HAP-1 (cell line): ENCODE measurements at regions not wholly inside any gene's neighbourhood (a gene's known extent, or its start where the extent isn't known, plus 50 kb on each side); places are given as distances from the start of the nearest gene placed in this dataset.

ENCODE experiments used
- DNase-seq, 2 experiments: peaks; one replicate each; pipeline ENCODE4 v3.0.0-alpha.2; 2016 to 2020; ENCODE audit warnings: low spot score in 2 of 2
- H3K27me3 ChIP-seq: fragments of 250-450 bp; sonication (Bioruptor Pico); 2 replicates; pipeline ENCODE4 v1.5.1; 2020; ENCODE audit warnings: low read depth, mild to moderate bottlenecking, moderate library complexity
- H3K36me3 ChIP-seq: fragments of 250-450 bp; sonication (Bioruptor Pico); replicated peaks from 2 replicates; pipeline ENCODE4 v1.5.1; 2020; ENCODE audit warnings: mild to moderate bottlenecking
- H3K4me1 ChIP-seq: fragments of 250-450 bp; sonication (Bioruptor Pico); 2 replicates; pipeline ENCODE4 v1.5.1; 2020; ENCODE audit warnings: mild to moderate bottlenecking
- H3K4me3 ChIP-seq: fragments of 250-450 bp; sonication (Bioruptor Pico); 2 replicates; pipeline ENCODE4 v1.5.1; 2020; ENCODE audit warnings: mild to moderate bottlenecking, moderate library complexity
- H3K9me3 ChIP-seq: fragments of 250-450 bp; sonication (Bioruptor Pico); 2 replicates; pipeline ENCODE4 v1.5.1; 2020; ENCODE audit warnings: mild to moderate bottlenecking, moderate library complexity
- in situ Hi-C: fragments of 300-500 bp; cut with MboI; formaldehyde crosslinking; loops from 3 replicates; pipeline ENCODE4 v1.14.3; 2020; ENCODE audit warnings: low sequenced_read_pairs, inconsistent platforms, mixed read lengths

DNA sequence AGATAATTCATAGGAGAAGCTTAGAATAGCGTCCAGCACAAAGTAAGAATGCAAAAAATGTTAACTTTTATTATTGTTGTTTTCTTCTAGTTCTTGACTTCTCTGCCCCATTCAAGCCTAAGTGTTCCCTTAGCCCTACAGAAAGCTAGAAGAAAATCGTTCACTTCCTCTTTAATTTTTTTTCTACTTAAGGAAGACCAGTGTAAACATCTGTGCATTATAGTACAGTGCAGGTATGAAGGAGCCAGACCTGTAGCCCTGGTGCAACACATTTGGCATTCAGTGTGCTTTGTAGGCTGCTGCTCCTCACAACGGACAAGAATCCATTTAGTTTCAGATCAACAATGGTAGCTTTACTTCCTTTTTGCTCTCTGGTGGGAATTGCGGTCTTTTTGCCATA lies 127.8 kb upstream of the SLC7A14 start:
- no peak overlapping the region for H3K4me3 ChIP-seq
- no peaks in the 10 kb centered on the region for H3K27me3 ChIP-seq
- H3K9me3 ChIP-seq = peaks cover 7% of the 10 kb centered on the region; the same call in 1 of the 2 replicates
- H3K4me1 ChIP-seq = peaks cover 3% of the 10 kb centered on the region; the same call in 1 of the 2 replicates
- in situ Hi-C loops = no loop called here
- no peaks in the 10 kb centered on the region for H3K36me3 ChIP-seq
- DNase-seq = no peak

DNA sequence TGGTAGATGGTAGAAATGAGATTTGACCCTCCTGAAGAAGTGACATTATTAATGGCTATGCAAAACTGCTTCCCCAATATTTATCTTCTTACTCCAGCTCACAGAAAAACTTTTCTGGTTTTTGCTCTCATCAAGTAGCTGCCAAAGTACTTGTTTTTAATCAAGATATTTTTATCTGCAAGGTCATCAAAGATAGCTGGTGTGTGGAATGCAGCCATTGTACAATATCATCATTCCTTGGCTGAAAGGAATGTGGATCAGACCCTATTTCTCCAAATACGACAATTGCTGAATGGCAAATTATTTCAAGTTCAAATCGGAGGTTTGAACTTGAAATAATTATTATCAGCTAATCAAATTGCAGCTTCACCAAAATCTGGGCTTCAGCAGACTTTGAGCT lies 126.9 kb upstream of the SLC7A14 start:
- Histone ChIP-seq H3K36me3 (no peaks in the 10 kb centered on the region), H3K4me1 (peaks cover 3% of the 10 kb centered on the region; the same call in 1 of the 2 replicates), H3K27me3 (no peaks in the 10 kb centered on the region), H3K9me3 (peaks cover 7% of the 10 kb centered on the region; the same call in 1 of the 2 replicates), H3K4me3 (no peak overlapping the region)
- no peak for DNase-seq
- in situ Hi-C loops = no loop called here

GRCh38 chr3:170712336-170712735 lies 126.5 kb upstream of the SLC7A14 start:
- Histone ChIP-seq H3K27me3 (no peaks in the 10 kb centered on the region), H3K36me3 (no peaks in the 10 kb centered on the region), H3K9me3 (peaks cover 7% of the 10 kb centered on the region; the same call in 1 of the 2 replicates), H3K4me1 (peaks cover 3% of the 10 kb centered on the region; the same call in 1 of the 2 replicates), H3K4me3 (no peak overlapping the region)
- DNase-seq = no peak
- in situ Hi-C loops = no loop called here

- Histone ChIP-seq H3K9me3 (peaks cover 7% of the 10 kb centered on the region; the same call in 1 of the 2 replicates), H3K4me1 (peaks cover 3% of the 10 kb centered on the region; the same call in 1 of the 2 replicates), H3K36me3 (no peaks in the 10 kb centered on the region), H3K4me3 (no peak overlapping the region), H3K27me3 (no peaks in the 10 kb centered on the region)
- in situ Hi-C loops = no loop called here
- DNase-seq = no peak
Observed at GRCh38 chr3:170711786-170712185, 125.9 kb upstream of the SLC7A14 start.

GRCh38 chr3:170709046-170709445 lies 123.2 kb upstream of the SLC7A14 start:
- no peaks in the 10 kb centered on the region for H3K36me3 ChIP-seq
- DNase-seq = no peak
- H3K4me1 ChIP-seq = peaks cover 8% of the 10 kb centered on the region
- in situ Hi-C loops = no loop called here
- H3K27me3 ChIP-seq = no peaks in the 10 kb centered on the region
- peaks cover 6% of the 10 kb centered on the region; the same call in 1 of the 2 replicates for H3K9me3 ChIP-seq
- no peak overlapping the region for H3K4me3 ChIP-seq

DNA sequence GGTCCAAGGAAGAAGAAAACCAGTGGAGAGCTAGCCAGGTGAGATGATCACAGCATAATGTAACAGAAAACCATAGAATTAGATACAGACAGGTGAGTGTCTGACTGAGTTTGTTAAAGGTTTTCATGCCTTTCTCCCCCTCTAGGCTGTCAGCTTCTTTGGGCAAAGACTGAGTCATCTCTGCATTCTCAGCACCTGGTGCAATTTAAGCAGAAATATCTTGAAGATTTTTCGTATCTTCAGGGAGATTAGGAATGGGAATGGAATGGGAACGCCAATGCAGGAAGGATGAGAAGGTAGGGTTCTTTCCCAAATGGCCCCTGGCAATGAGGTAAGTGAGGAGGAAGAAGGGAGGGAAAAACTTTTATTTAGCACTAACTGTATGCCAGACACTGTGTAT lies 122.0 kb upstream of the SLC7A14 start:
- Histone ChIP-seq H3K4me3 (no peak overlapping the region), H3K36me3 (no peaks in the 10 kb centered on the region), H3K9me3 (peaks cover 9% of the 10 kb centered on the region; the same call in 1 of the 2 replicates), H3K27me3 (no peaks in the 10 kb centered on the region), H3K4me1 (peaks cover 18% of the 10 kb centered on the region)
- in situ Hi-C loops = no loop called here
- DNase-seq = no peak

DNA sequence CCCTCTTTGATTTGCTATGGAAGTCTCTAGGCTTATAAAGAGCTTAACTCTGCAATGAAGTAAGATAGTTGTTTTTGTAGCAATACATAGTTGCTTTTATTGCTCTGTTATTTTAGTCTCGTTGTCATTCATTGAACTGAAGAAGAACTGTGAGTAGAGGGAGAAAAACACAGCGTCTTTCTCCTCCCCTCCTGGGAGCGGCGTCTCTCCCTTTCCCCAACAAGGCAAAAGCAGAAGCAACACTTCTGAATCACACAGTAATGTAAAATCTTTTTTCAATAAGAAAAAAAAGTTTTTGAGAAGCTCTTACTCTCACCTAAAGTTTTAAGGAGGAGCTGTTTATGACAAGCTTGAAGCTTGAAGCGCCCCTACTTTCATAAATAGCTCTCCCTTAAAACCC lies 119.3 kb upstream of the SLC7A14 start:
- DNase-seq = no peak
- Histone ChIP-seq H3K9me3 (peaks cover 9% of the 10 kb centered on the region; the same call in 1 of the 2 replicates), H3K36me3 (no peaks in the 10 kb centered on the region), H3K27me3 (no peaks in the 10 kb centered on the region), H3K4me1 (peaks cover 18% of the 10 kb centered on the region), H3K4me3 (no peak overlapping the region)
- in situ Hi-C loops = no loop called here

GRCh38 chr3:170703121-170703588 lies 117.3 kb upstream of the SLC7A14 start:
- Histone ChIP-seq H3K4me3 (no peak overlapping the region), H3K4me1 (peaks cover 18% of the 10 kb centered on the region), H3K27me3 (no peaks in the 10 kb centered on the region), H3K36me3 (no peaks in the 10 kb centered on the region), H3K9me3 (0 out of 2 replicates have a peak, but pooled peaks cover 3% of the 10 kb centered on the region)
- DNase-seq = no peak
- in situ Hi-C loops = no loop called here

GRCh38 chr3:170701696-170702678 lies 116.1 kb upstream of the SLC7A14 start:
- in situ Hi-C loops = no loop called here
- Histone ChIP-seq H3K9me3 (0 out of 2 replicates have a peak, but pooled peaks cover 3% of the 10 kb centered on the region), H3K4me3 (no peak overlapping the region), H3K36me3 (no peaks in the 10 kb centered on the region), H3K27me3 (no peaks in the 10 kb centered on the region), H3K4me1 (peaks cover 18% of the 10 kb centered on the region)
- no peak for DNase-seq

- H3K27me3 ChIP-seq = no peaks in the 10 kb centered on the region
- in situ Hi-C loops = no loop called here
- no peak overlapping the region for H3K4me3 ChIP-seq
- H3K9me3 ChIP-seq = 0 out of 2 replicates have a peak, but pooled peaks cover 3% of the 10 kb centered on the region
- H3K4me1 ChIP-seq = peaks cover 15% of the 10 kb centered on the region
- no peaks in the 10 kb centered on the region for H3K36me3 ChIP-seq
- DNase-seq = no peak
Observed at GRCh38 chr3:170700054-170700404, 114.2 kb upstream of the SLC7A14 start.

DNA sequence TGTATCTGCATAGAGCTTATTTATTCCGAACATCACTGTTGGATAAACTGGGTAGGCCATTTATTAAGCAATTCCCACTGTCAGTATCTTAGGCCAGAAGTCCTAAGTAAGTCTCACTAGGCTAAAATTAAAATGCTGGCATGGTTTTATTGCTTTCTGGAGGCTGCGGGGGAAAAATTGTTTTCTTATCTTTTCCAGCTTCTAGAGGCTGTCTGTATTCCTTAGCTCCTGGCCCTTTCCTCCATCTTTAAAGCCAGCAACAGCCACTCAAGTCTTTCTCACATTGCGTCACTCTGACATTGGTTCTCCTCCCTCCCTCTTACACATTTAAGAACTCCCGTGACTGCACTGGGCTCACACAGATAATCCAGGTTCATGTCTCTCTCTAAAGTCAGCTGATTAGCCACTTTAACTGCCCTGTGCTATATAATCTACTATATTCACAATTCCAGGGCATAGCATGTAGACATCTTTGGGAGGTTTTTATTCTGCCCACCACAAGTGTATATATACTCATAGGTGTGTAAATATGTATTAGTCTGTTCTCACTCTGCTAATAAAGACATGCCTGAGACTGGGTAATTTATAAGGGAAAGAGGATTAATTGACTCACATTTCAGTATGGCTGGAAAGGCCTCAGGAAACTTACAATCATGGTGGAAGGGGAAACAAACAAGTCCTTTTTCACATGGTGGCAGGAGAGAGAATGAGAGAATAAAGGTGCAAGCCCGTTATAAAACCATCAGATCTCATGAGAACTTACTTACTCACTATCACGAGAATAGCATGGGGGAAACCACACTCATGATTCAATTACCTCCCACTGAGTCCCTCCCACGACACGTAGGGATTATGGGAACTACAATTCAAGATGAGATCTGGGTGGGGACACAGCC lies 113.5 kb upstream of the SLC7A14 start:
- H3K4me3 ChIP-seq = no peak overlapping the region
- peaks cover 11% of the 10 kb centered on the region for H3K4me1 ChIP-seq
- no peaks in the 10 kb centered on the region for H3K36me3 ChIP-seq
- H3K9me3 ChIP-seq = 0 out of 2 replicates have a peak, but pooled peaks cover 3% of the 10 kb centered on the region
- in situ Hi-C loops = loop anchor here (25.0 kb wide), 1 partner anchor 287 kb away; the partner anchor contains the start of gene CLDN11
- no peak for DNase-seq
- no peaks in the 10 kb centered on the region for H3K27me3 ChIP-seq

GRCh38 chr3:170697908-170698307 lies 112.0 kb upstream of the SLC7A14 start:
- in situ Hi-C loops = loop anchor here (25.0 kb wide), 1 partner anchor 286 kb away; the partner anchor contains the start of gene CLDN11
- Histone ChIP-seq H3K4me1 (no peaks in the 10 kb centered on the region), H3K9me3 (0 out of 2 replicates have a peak, but pooled peaks cover under 1% of the 10 kb centered on the region), H3K36me3 (no peaks in the 10 kb centered on the region), H3K27me3 (no peaks in the 10 kb centered on the region), H3K4me3 (no peak overlapping the region)
- no peak for DNase-seq

DNA sequence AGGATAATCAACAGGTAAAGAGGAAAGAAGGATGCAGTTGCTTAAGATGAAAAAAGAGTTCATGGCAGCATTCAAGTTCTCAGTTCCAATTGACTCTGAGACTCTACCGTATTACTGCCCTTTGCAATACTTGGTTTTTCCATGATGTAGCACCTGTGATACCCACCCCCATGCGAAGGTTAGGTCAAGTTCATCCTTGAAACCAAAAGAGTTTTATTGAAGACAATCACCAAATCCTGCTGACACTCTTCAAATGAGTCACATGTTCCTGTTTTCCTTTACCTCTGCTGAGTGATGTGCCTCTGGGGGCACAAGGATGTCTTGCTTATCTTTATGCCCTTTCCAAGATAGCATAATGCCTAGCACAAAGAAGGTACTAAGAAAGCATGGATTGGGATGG lies 111.3 kb upstream of the SLC7A14 start:
- Histone ChIP-seq H3K4me1 (peaks cover 4% of the 10 kb centered on the region), H3K36me3 (no peaks in the 10 kb centered on the region), H3K4me3 (no peak overlapping the region), H3K9me3 (no peaks in the 10 kb centered on the region), H3K27me3 (no peaks in the 10 kb centered on the region)
- in situ Hi-C loops = loop anchor here (25.0 kb wide), 1 partner anchor 285 kb away; the partner anchor contains the start of gene CLDN11
- no peak for DNase-seq
